OCI-LY1 (cell line): ENCODE measurements at regions not wholly inside any gene's neighbourhood (a gene's known extent, or its start where the extent isn't known, plus 50 kb on each side); places are given as distances from the start of the nearest gene placed in this dataset.

Source experiments
- EZH2 ChIP-seq: fragments of 200-600 bp; sonication (generic), shearing (Covaris generic); IDR thresholded peaks from 2 replicates; pipeline ENCODE4 v1.8.0; 2017; ENCODE audit warnings: borderline replicate concordance, mixed run types, mild to moderate bottlenecking, antibody characterized with exemption, low read length, moderate library complexity, mixed read lengths
- TF ChIP-seq, protein P1 (sequence below): fragments of 200-600 bp; sonication (generic), shearing (Covaris generic); IDR thresholded peaks from 2 replicates; pipeline ENCODE4 v1.5.1; 2017; ENCODE audit warnings: mild to moderate bottlenecking, antibody characterized with exemption, low read length, moderate library complexity, mixed read lengths

DNA sequence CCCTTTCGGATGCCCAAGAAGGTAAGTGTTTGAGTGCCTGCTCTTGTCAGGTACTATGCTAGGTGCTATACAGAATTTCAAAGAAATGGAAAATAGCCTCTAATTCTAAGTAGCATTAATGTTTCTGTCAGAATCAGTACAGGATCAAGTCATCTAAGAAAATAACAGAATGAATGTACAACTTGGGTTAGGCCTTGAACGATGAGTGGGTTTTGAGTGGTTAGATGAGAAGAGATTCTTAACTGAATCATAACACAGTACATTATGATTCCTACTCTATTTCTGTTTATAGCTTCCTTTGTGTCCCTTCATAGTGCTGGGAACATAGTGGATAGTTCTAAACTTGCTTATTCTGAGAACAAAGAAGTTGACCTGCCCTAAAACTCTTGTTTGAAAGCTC lies 253.9 kb downstream of the GLUD2 start:
- TF ChIP-seq, protein P1, sequence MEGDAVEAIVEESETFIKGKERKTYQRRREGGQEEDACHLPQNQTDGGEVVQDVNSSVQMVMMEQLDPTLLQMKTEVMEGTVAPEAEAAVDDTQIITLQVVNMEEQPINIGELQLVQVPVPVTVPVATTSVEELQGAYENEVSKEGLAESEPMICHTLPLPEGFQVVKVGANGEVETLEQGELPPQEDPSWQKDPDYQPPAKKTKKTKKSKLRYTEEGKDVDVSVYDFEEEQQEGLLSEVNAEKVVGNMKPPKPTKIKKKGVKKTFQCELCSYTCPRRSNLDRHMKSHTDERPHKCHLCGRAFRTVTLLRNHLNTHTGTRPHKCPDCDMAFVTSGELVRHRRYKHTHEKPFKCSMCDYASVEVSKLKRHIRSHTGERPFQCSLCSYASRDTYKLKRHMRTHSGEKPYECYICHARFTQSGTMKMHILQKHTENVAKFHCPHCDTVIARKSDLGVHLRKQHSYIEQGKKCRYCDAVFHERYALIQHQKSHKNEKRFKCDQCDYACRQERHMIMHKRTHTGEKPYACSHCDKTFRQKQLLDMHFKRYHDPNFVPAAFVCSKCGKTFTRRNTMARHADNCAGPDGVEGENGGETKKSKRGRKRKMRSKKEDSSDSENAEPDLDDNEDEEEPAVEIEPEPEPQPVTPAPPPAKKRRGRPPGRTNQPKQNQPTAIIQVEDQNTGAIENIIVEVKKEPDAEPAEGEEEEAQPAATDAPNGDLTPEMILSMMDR = no peak
- no peak for TF ChIP-seq EZH2
